ENCODE measurements at regions not wholly inside any gene's neighbourhood (a gene's known extent, or its start where the extent isn't known, plus 50 kb on each side); places are given as distances from the start of the nearest gene placed in this dataset.

DNA sequence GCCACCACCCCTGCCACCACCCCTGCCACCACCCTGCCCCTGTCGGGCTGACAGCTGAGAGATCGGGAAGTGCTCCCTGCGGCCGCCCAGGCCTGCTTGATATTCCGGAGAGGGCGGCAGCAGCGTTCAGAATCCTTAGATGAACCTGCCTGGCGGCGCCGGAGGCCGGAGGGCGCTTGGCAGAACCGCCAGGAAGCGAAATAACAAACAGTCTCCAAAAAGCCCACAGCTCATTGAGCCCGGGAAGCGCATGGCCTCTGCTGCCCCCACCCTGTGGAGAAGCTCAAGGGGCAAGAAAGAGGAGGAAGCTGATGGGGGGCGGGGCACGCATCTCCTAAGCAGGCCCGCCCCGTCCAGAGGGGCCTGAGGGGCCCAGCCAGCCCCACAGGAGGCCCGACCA, 92.2 kb upstream of the MBOAT2 start:
- TF ChIP-seq, protein P1, sequence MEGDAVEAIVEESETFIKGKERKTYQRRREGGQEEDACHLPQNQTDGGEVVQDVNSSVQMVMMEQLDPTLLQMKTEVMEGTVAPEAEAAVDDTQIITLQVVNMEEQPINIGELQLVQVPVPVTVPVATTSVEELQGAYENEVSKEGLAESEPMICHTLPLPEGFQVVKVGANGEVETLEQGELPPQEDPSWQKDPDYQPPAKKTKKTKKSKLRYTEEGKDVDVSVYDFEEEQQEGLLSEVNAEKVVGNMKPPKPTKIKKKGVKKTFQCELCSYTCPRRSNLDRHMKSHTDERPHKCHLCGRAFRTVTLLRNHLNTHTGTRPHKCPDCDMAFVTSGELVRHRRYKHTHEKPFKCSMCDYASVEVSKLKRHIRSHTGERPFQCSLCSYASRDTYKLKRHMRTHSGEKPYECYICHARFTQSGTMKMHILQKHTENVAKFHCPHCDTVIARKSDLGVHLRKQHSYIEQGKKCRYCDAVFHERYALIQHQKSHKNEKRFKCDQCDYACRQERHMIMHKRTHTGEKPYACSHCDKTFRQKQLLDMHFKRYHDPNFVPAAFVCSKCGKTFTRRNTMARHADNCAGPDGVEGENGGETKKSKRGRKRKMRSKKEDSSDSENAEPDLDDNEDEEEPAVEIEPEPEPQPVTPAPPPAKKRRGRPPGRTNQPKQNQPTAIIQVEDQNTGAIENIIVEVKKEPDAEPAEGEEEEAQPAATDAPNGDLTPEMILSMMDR (CRISPR knock-in tag; IDR thresholded peaks at IDR 0.05), result peak; percentile 18; the same call in 1 of the 2 replicates
- TF ChIP-seq ZNF382 (CRISPR knock-in tag; IDR thresholded peaks at IDR 0.05; ENCODE audit: borderline replicate concordance), result no peak
- no peak for TF ChIP-seq HMG20B (CRISPR knock-in tag; conservative IDR thresholded peaks at IDR 0.05)
- no peak for TF ChIP-seq HMG20A (CRISPR knock-in tag; IDR thresholded peaks at IDR 0.05; ENCODE audit: borderline replicate concordance)
- TF ChIP-seq, protein P2, sequence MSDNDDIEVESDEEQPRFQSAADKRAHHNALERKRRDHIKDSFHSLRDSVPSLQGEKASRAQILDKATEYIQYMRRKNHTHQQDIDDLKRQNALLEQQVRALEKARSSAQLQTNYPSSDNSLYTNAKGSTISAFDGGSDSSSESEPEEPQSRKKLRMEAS (IDR thresholded peaks at IDR 0.05), result no peak
- no peak for TF ChIP-seq ZBTB46 (CRISPR knock-in tag; IDR thresholded peaks at IDR 0.05; ENCODE audit: borderline replicate concordance)
- TF ChIP-seq KAT7 (CRISPR knock-in tag; IDR thresholded peaks at IDR 0.05; ENCODE audit: borderline replicate concordance), result no peak
- TF ChIP-seq HDAC1 (CRISPR knock-in tag; IDR thresholded peaks at IDR 0.05), result no peak
- no peak for TF ChIP-seq ZNF501 (CRISPR knock-in tag; IDR thresholded peaks at IDR 0.05)

Measured in HepG2 (cell line).